H1 (cell line): ENCODE measurements at regions not wholly inside any gene's neighbourhood (a gene's known extent, or its start where the extent isn't known, plus 50 kb on each side); places are given as distances from the start of the nearest gene placed in this dataset.

ENCODE experiments used
- CTCF ChIA-PET: fragments of 300-600 bp; sonication (Branson Sonifier 250); formaldehyde crosslinking; loops from one replicate; lab custom pipeline; 2021; ENCODE audit not compliant: partially characterized antibody; lab: Charles Lee
- POLR2A ChIA-PET: fragments of 300-600 bp; sonication (Branson Sonifier 250); formaldehyde crosslinking; loops from one replicate; lab custom pipeline; 2021; ENCODE audit warnings: inconsistent platforms; ENCODE audit not compliant: partially characterized antibody; lab: Charles Lee
- DNase-seq, 2 experiments: peaks; one replicate each; pipeline versions ENCODE4 v3.0.0 to v3.0.0-alpha.2; 2010 to 2022; ENCODE audit warnings: low spot score in 2 of 2, low read depth in 1 of 2, mixed read lengths in 1 of 2
- FAIRE-seq: peaks from 2 replicates; lab custom pipeline; 2011; peaks lifted over from hg19 to GRCh38; lab: Jason Lieb, UNC
- H2AFZ ChIP-seq: 2 replicates; pipeline ENCODE4 v1.8.1; 2012; ENCODE audit warnings: low read length, inconsistent platforms
- H2AK5ac ChIP-seq: 2 replicates; pipeline ENCODE4 v1.6.1; 2013; ENCODE audit warnings: low read depth, low read length
- H2BK120ac ChIP-seq: replicated peaks from 2 replicates; pipeline ENCODE3; 2013; ENCODE audit warnings: low read depth, low read length, inconsistent platforms
- H2BK12ac ChIP-seq: 2 replicates; pipeline ENCODE4 v1.6.1; 2013; ENCODE audit warnings: low read depth, low read length
- H2BK15ac ChIP-seq: 2 replicates; pipeline ENCODE4 v1.6.1; 2013; ENCODE audit warnings: low read length
- H2BK20ac ChIP-seq: 2 replicates; pipeline ENCODE4 v1.6.1; 2013; ENCODE audit warnings: low read length
- H2BK5ac ChIP-seq: 2 replicates; pipeline ENCODE4 v1.6.1; 2013; ENCODE audit warnings: low read depth, low read length
- H3K14ac ChIP-seq: 2 replicates; pipeline ENCODE4 v1.6.1; 2013; ENCODE audit warnings: inconsistent platforms; ENCODE audit not compliant: insufficient read length
- H3K18ac ChIP-seq: 2 replicates; pipeline ENCODE4 v1.6.1; 2013; ENCODE audit warnings: low read length; ENCODE audit errors: extremely low read depth
- H3K23ac ChIP-seq: 2 replicates; pipeline ENCODE4 v1.6.1; 2013; ENCODE audit warnings: inconsistent platforms; ENCODE audit not compliant: insufficient read length
- H3K23me2 ChIP-seq: 2 replicates; pipeline ENCODE4 v1.6.1; 2013; ENCODE audit warnings: low read depth, low read length
- H3K27ac ChIP-seq: 2 replicates; pipeline ENCODE4 v1.6.1; 2011; ENCODE audit warnings: low read depth, low read length, inconsistent platforms
- H3K27me3 ChIP-seq, 4 experiments: replicated peaks in 1 of 4; 1 replicate in 1 of 4; 2 replicates in 3 of 4; pipeline versions ENCODE4 v1.6.1 to v1.8.1; 2011 to 2013; ENCODE audit warnings: low read length in 3 of 4, mild to moderate bottlenecking in 3 of 4, inconsistent platforms in 2 of 4, mixed read lengths in 2 of 4, moderate library complexity in 1 of 4; ENCODE audit not compliant: control insufficient read depth in 3 of 4, insufficient read depth in 3 of 4; ENCODE audit errors: extremely low read depth in 1 of 4
- H3K36me3 ChIP-seq, 4 experiments: 2 replicates each; pipeline versions ENCODE4 v1.6.1 to v1.8.1; 2011 to 2013; ENCODE audit warnings: mild to moderate bottlenecking in 4 of 4, low read length in 3 of 4, moderate library complexity in 2 of 4, control low read depth in 1 of 4, inconsistent platforms in 1 of 4; ENCODE audit not compliant: insufficient read depth in 4 of 4, control insufficient read depth in 2 of 4
- H3K4ac ChIP-seq: replicated peaks from 2 replicates; pipeline ENCODE3; 2013; ENCODE audit warnings: low read length, low read depth, mixed read lengths, inconsistent platforms; ENCODE audit not compliant: insufficient read length
- H3K4me1 ChIP-seq, 4 experiments: replicated peaks in 1 of 4; 1 replicate in 1 of 4; 2 replicates in 3 of 4; pipeline versions ENCODE4 v1.6.1 to v1.8.1; 2011 to 2013; ENCODE audit warnings: low read length in 3 of 4, inconsistent platforms in 2 of 4, mixed read lengths in 1 of 4; ENCODE audit not compliant: insufficient read depth in 4 of 4, control insufficient read depth in 3 of 4
- H3K4me2 ChIP-seq, 2 experiments: 2 replicates each; pipeline versions ENCODE4 v1.6.1 to v1.8.1; 2011 to 2013; ENCODE audit warnings: low read depth in 2 of 2, low read length in 2 of 2, control low read depth in 1 of 2, inconsistent platforms in 1 of 2, mild to moderate bottlenecking in 1 of 2; ENCODE audit not compliant: insufficient read depth in 1 of 2
- H3K4me3 ChIP-seq, 4 experiments: fragments of 200-600, 300-600 bp in 1 of 4; sonication (generic), shearing (Covaris generic), sonication (Bioruptor Twin) in 1 of 4; 2 replicates each; pipeline versions ENCODE4 v1.5.1 to v1.8.1; 2011 to 2016; ENCODE audit warnings: low read length in 4 of 4, low read depth in 3 of 4, control low read depth in 2 of 4, inconsistent platforms in 2 of 4, mild to moderate bottlenecking in 2 of 4, mixed read lengths in 1 of 4, moderate library complexity in 1 of 4; ENCODE audit not compliant: insufficient read depth in 2 of 4; ENCODE audit errors: extremely low read depth in 1 of 4
- H3K56ac ChIP-seq: replicated peaks from 2 replicates; pipeline ENCODE3; 2013; ENCODE audit warnings: low read depth, mild to moderate bottlenecking, mixed read lengths, low read length, inconsistent platforms; ENCODE audit not compliant: insufficient read length
- H3K79me1 ChIP-seq: 2 replicates; pipeline ENCODE4 v1.6.1; 2013; ENCODE audit warnings: low read depth, low read length, control low read depth
- H3K79me2 ChIP-seq, 2 experiments: 2 replicates each; pipeline versions ENCODE4 v1.6.1 to v1.8.1; 2012 to 2013; ENCODE audit warnings: low read length in 2 of 2, mild to moderate bottlenecking in 2 of 2, inconsistent platforms in 1 of 2; ENCODE audit not compliant: insufficient read depth in 2 of 2, control insufficient read depth in 1 of 2
- H3K9ac ChIP-seq, 4 experiments: replicated peaks in 1 of 4; 1 replicate in 1 of 4; 2 replicates in 3 of 4; pipeline versions ENCODE4 v1.6.1 to v1.8.1; 2011 to 2013; ENCODE audit warnings: low read depth in 3 of 4, low read length in 3 of 4, control low read depth in 2 of 4, mild to moderate bottlenecking in 2 of 4, moderate library complexity in 2 of 4, inconsistent platforms in 1 of 4; ENCODE audit errors: extremely low read depth in 1 of 4
- H3K9me3 ChIP-seq, 2 experiments: 2 replicates each; pipeline versions ENCODE4 v1.6.1 to v1.8.1; 2012 to 2013; ENCODE audit warnings: mild to moderate bottlenecking in 2 of 2, moderate library complexity in 2 of 2, control low read depth in 1 of 2, inconsistent platforms in 1 of 2, low read depth in 1 of 2, low read length in 1 of 2, mixed read lengths in 1 of 2; ENCODE audit not compliant: insufficient read depth in 2 of 2
- H4K20me1 ChIP-seq, 2 experiments: replicated peaks in 1 of 2; 2 replicates each; pipeline versions ENCODE3 to v1.8.1; 2011 to 2013; ENCODE audit warnings: inconsistent platforms in 2 of 2, low read length in 2 of 2, mild to moderate bottlenecking in 1 of 2; ENCODE audit not compliant: insufficient read depth in 2 of 2, control insufficient read depth in 1 of 2
- H4K5ac ChIP-seq: 2 replicates; pipeline ENCODE4 v1.6.1; 2013; ENCODE audit warnings: low read length, low read depth, mixed read lengths, inconsistent platforms; ENCODE audit not compliant: insufficient read length
- H4K8ac ChIP-seq: 2 replicates; pipeline ENCODE4 v1.8.0; 2013; ENCODE audit warnings: mild to moderate bottlenecking, moderate library complexity, low read length, inconsistent platforms; ENCODE audit not compliant: insufficient read depth; ENCODE audit errors: extremely low read depth
- H4K91ac ChIP-seq: replicated peaks from 2 replicates; pipeline ENCODE3; 2013; ENCODE audit warnings: low read length, mixed read lengths, inconsistent platforms; ENCODE audit not compliant: insufficient read length
- CTCF ChIP-seq, 3 experiments: IDR thresholded peaks; 1 replicate in 2 of 3; 2 replicates in 1 of 3; pipeline versions ENCODE4 v1.5.1 to v1.6.1; 2011; ENCODE audit warnings: low read length in 3 of 3, mild to moderate bottlenecking in 3 of 3, inconsistent platforms in 2 of 3, low read depth in 1 of 3, moderate library complexity in 1 of 3; ENCODE audit not compliant: insufficient read depth in 1 of 3; ENCODE audit errors: control extremely low read depth in 1 of 3
- POU5F1 ChIP-seq: IDR thresholded peaks from 2 replicates; pipeline ENCODE4 v1.6.1; 2011; ENCODE audit warnings: low read depth, mild to moderate bottlenecking, low read length, moderate library complexity
- RAD21 ChIP-seq, 2 experiments: IDR thresholded peaks in 1 of 2; conservative IDR thresholded peaks in 1 of 2; 2 replicates each; pipeline ENCODE4 v1.6.1; 2011; ENCODE audit warnings: low read depth in 2 of 2, low read length in 2 of 2, improper control_type of control experiment in 1 of 2, inconsistent platforms in 1 of 2, mild to moderate bottlenecking in 1 of 2, moderate library complexity in 1 of 2
- SIN3A ChIP-seq, 2 experiments: IDR thresholded peaks in 1 of 2; conservative IDR thresholded peaks in 1 of 2; 2 replicates each; pipeline ENCODE4 v1.6.1; 2011 to 2012; ENCODE audit warnings: low read length in 2 of 2, improper control_type of control experiment in 1 of 2, low read depth in 1 of 2, mild to moderate bottlenecking in 1 of 2
- SRF ChIP-seq: IDR thresholded peaks from 2 replicates; pipeline ENCODE4 v1.6.1; 2011; ENCODE audit warnings: mild to moderate bottlenecking, low read depth, low read length, moderate library complexity
- WGBS, 2 experiments: shearing (Covaris generic) in 1 of 2; methylation state at CpG; one replicate each; pipeline versions ENCODE4 v1.1.6 to v1.1.7; 2013 to 2015; ENCODE audit warnings: low lambda C conversion rate in 2 of 2, mixed read lengths in 2 of 2, inconsistent platforms in 1 of 2, low coverage in 1 of 2, missing lambda C conversion rate in 1 of 2; ENCODE audit not compliant: insufficient replicate concordance in 2 of 2, insufficient coverage in 1 of 2, insufficient read length in 1 of 2; ENCODE audit errors: extremely low coverage in 1 of 2, missing lambda C conversion rate in 1 of 2; 5-methylcytosine and 5-hydroxymethylcytosine counted together
- TF ChIP-seq, protein P1 (sequence below): IDR thresholded peaks from 2 replicates; pipeline ENCODE4 v1.6.1; 2012; ENCODE audit warnings: inconsistent platforms

DNA sequence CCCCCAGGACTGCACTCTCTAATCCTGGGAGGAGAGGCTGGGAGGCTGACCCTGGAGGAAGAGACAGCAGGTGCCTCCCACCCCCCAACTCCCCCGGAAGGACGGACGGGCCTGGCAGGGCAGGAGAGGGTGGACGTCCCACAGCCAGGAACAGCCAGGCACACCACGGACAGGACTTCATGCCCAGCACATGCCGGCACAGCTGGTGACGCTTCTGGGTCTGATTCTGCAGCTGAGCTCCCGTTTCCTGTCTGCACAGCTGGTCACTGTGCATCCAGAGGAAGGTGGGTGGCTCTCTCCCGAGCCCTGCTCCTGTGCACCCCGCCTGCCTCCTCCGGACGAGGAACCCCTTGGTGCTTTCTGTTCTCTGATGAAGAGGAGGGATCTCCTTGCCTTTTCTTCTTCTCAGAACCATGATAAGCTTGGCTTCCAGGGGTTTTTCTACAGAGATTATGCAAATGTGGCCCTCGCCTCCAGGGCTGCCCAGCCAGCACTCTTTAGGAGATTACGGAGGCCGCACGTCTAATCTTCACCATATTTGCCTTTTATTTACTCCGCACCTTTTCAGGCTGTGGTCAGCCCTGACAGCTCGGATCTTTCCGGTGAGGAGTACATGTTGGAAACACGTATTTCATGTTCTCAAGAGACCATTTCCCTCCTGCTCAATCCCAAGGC, 1295.8 kb downstream of the BRD1 start:
- Histone ChIP-seq H3K4me1 (peaks cover 0 to 2% (median 0%) of the 10 kb centered on the region in 4 experiments; a peak in 2 of 7 replicates), H3K56ac (no peak overlapping the region), H3K79me1 (peaks cover 5% of the 10 kb centered on the region; the same call in 1 of the 2 replicates), H2AFZ (no peak overlapping the region), H4K91ac (no peak overlapping the region), H3K4ac (no peak overlapping the region), H2BK5ac (no peak overlapping the region), H3K9ac (no peak overlapping the region), H3K14ac (no peak overlapping the region), H3K18ac (no peak overlapping the region), H4K20me1 (peaks cover 9 to 17% of the 10 kb centered on the region in 2 experiments), H4K5ac (no peak overlapping the region), H2BK15ac (no peak overlapping the region), H2BK12ac (no peak overlapping the region), H3K27ac (no peak overlapping the region), H2BK120ac (no peak overlapping the region), H3K23me2 (no peaks in the 10 kb centered on the region), H3K36me3 (peaks cover 0 to 3% (median 0%) of the 10 kb centered on the region in 4 experiments; a peak in 1 of 8 replicates), H3K4me3 (no peak overlapping the region), H3K9me3 (no peaks in the 10 kb centered on the region), H3K23ac (no peak overlapping the region), H2AK5ac (no peak overlapping the region), H3K4me2 (no peak overlapping the region), H3K27me3 (no peaks in the 10 kb centered on the region), H2BK20ac (no peak overlapping the region), H3K79me2 (no peaks in the 10 kb centered on the region; a peak in 1 of 4 replicates), H4K8ac (no peak overlapping the region)
- POLR2A ChIA-PET, result no interaction called here
- CTCF ChIA-PET, result interaction anchor here (1.5 kb wide), 2 partner anchors 24 to 39 kb away, joined by 3 to 5 read pairs; no protein-coding TSS in a partner anchor
- FAIRE-seq (no peak), DNase-seq (no peak)
- WGBS, 2 experiments, result 93% methylated on average over 20 of the region's 20 CpGs; no CpG with 5 or more reads in 1 of the 2 experiments
- TF ChIP-seq RAD21 (IDR thresholded peaks at IDR 0.05 in 1 of 2, conservative IDR thresholded peaks at IDR 0.05 in 1 of 2; ENCODE audit: low read depth in 2 of 2, low read length in 2 of 2) (no peak), SRF (no peak), CTCF (IDR thresholded peaks at IDR 0.05; ENCODE audit: control extremely low read depth in 1 of 3, insufficient read depth in 1 of 3, low read depth in 1 of 3, low read length in 3 of 3) (no peak), SIN3A (conservative IDR thresholded peaks at IDR 0.05 in 1 of 2, IDR thresholded peaks at IDR 0.05 in 1 of 2; ENCODE audit: low read depth in 1 of 2, low read length in 2 of 2) (no peak), POU5F1 (no peak)
- TF ChIP-seq, protein P1, sequence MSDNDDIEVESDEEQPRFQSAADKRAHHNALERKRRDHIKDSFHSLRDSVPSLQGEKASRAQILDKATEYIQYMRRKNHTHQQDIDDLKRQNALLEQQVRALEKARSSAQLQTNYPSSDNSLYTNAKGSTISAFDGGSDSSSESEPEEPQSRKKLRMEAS, result no peak
